ENCODE measurements at regions not wholly inside any gene's neighbourhood (a gene's known extent, or its start where the extent isn't known, plus 50 kb on each side); places are given as distances from the start of the nearest gene placed in this dataset.
A peak's percentile ranks its signal among the peaks of the same experiment; 100 is the strongest.

- no peaks in the 10 kb centered on the region for H3K27me3 ChIP-seq (ENCODE audit: insufficient read depth, low read length)
Observed at GRCh38 chr4:125744891-125745364, 430.2 kb downstream of the FAT4 start.

GRCh38 chr4:125749354-125749753, 434.6 kb downstream of the FAT4 start:
- Histone ChIP-seq H3K9ac (ENCODE audit: low read length) (no peak overlapping the region), H3K36me3 (ENCODE audit: insufficient read depth, low read length) (no peaks in the 10 kb centered on the region), H3K4me2 (ENCODE audit: low read length) (no peak overlapping the region), H3K27me3 (ENCODE audit: insufficient read depth, low read length) (no peaks in the 10 kb centered on the region), H4K20me1 (ENCODE audit: insufficient read depth, low read length) (no peaks in the 10 kb centered on the region), H3K9me3 (ENCODE audit: insufficient read depth, low read depth, low read length) (no peaks in the 10 kb centered on the region), H3K27ac (ENCODE audit: low read depth, low read length) (no peak overlapping the region), H2AFZ (ENCODE audit: low read depth, low read length) (no peak overlapping the region), H3K4me1 (ENCODE audit: insufficient read depth, low read length) (no peaks in the 10 kb centered on the region), H3K4me3 (ENCODE audit: insufficient read depth, low read depth, low read length) (no peak overlapping the region), H3K79me2 (ENCODE audit: insufficient read depth, low read length) (no peaks in the 10 kb centered on the region)
- no peak overlapping the region for H3K4me3 Mint-ChIP-seq (ENCODE audit: unreplicated experiment)
- no peak for TF ChIP-seq EZH2 (IDR thresholded peaks at IDR 0.05; ENCODE audit: insufficient read depth, low read length)
- no peak for TF ChIP-seq CTCF (IDR thresholded peaks at IDR 0.05; ENCODE audit: insufficient read depth, low read depth, low read length)
- H3K36me3 Mint-ChIP-seq (ENCODE audit: low read depth, unreplicated experiment): no peaks in the 10 kb centered on the region
- H3K9me3 Mint-ChIP-seq (ENCODE audit: unreplicated experiment): peaks cover 2% of the 10 kb centered on the region
- no peaks in the 10 kb centered on the region for H3K4me1 Mint-ChIP-seq (ENCODE audit: low read depth, unreplicated experiment)
- no peak for DNase-seq (ENCODE audit: low read depth)
- H3K27me3 Mint-ChIP-seq (ENCODE audit: low read depth, unreplicated experiment): no peaks in the 10 kb centered on the region
- FAIRE-seq: no peak
- H3K27ac Mint-ChIP-seq (ENCODE audit: unreplicated experiment): no peak overlapping the region

More at GRCh38 chr4:125744891-125745364, 430.2 kb downstream of the FAT4 start:
- Histone ChIP-seq H4K20me1 (ENCODE audit: insufficient read depth, low read length) (no peaks in the 10 kb centered on the region), H3K27ac (ENCODE audit: low read depth, low read length) (no peak overlapping the region), H3K9ac (ENCODE audit: low read length) (no peak overlapping the region), H3K79me2 (ENCODE audit: insufficient read depth, low read length) (no peaks in the 10 kb centered on the region), H3K4me2 (ENCODE audit: low read length) (no peak overlapping the region), H3K9me3 (ENCODE audit: insufficient read depth, low read depth, low read length) (no peaks in the 10 kb centered on the region), H2AFZ (ENCODE audit: low read depth, low read length) (no peak overlapping the region), H3K4me1 (ENCODE audit: insufficient read depth, low read length) (no peaks in the 10 kb centered on the region), H3K4me3 (ENCODE audit: insufficient read depth, low read depth, low read length) (no peak overlapping the region), H3K36me3 (ENCODE audit: insufficient read depth, low read length) (no peaks in the 10 kb centered on the region)
- Mint-ChIP-seq H3K9me3 (ENCODE audit: unreplicated experiment) (peaks cover 2% of the 10 kb centered on the region), H3K36me3 (ENCODE audit: low read depth, unreplicated experiment) (no peaks in the 10 kb centered on the region), H3K27ac (ENCODE audit: unreplicated experiment) (no peak overlapping the region), H3K4me1 (ENCODE audit: low read depth, unreplicated experiment) (peaks cover 4% of the 10 kb centered on the region), H3K4me3 (ENCODE audit: unreplicated experiment) (no peak overlapping the region), H3K27me3 (ENCODE audit: low read depth, unreplicated experiment) (no peaks in the 10 kb centered on the region)
- FAIRE-seq (no peak), DNase-seq (ENCODE audit: low read depth) (no peak)
- no peak for TF ChIP-seq CTCF (IDR thresholded peaks at IDR 0.05; ENCODE audit: insufficient read depth, low read depth, low read length)
- TF ChIP-seq EZH2 (IDR thresholded peaks at IDR 0.05; ENCODE audit: insufficient read depth, low read length): no peak

- DNase-seq (ENCODE audit: low read depth): no peak
- no peak overlapping the region for H3K27ac Mint-ChIP-seq (ENCODE audit: unreplicated experiment)
Observed at GRCh38 chr4:125750399-125750798, 435.6 kb downstream of the FAT4 start.

More at GRCh38 chr4:125750399-125750798, 435.6 kb downstream of the FAT4 start:
- H4K20me1 ChIP-seq (ENCODE audit: insufficient read depth, low read length): no peaks in the 10 kb centered on the region
- H3K9me3 Mint-ChIP-seq (ENCODE audit: unreplicated experiment): peaks cover 2% of the 10 kb centered on the region
- no peak overlapping the region for H3K4me3 ChIP-seq (ENCODE audit: insufficient read depth, low read depth, low read length)
- no peaks in the 10 kb centered on the region for H3K27me3 Mint-ChIP-seq (ENCODE audit: low read depth, unreplicated experiment)
- no peak overlapping the region for H3K9ac ChIP-seq (ENCODE audit: low read length)
- H3K27me3 ChIP-seq (ENCODE audit: insufficient read depth, low read length): no peaks in the 10 kb centered on the region
- no peaks in the 10 kb centered on the region for H3K4me1 Mint-ChIP-seq (ENCODE audit: low read depth, unreplicated experiment)
- H3K4me1 ChIP-seq (ENCODE audit: insufficient read depth, low read length): no peaks in the 10 kb centered on the region
- TF ChIP-seq CTCF (IDR thresholded peaks at IDR 0.05; ENCODE audit: insufficient read depth, low read depth, low read length) (no peak), EZH2 (IDR thresholded peaks at IDR 0.05; ENCODE audit: insufficient read depth, low read length) (no peak)
- H3K79me2 ChIP-seq (ENCODE audit: insufficient read depth, low read length): no peaks in the 10 kb centered on the region
- H3K36me3 ChIP-seq (ENCODE audit: insufficient read depth, low read length): no peaks in the 10 kb centered on the region
- FAIRE-seq: peak; percentile 5
- no peak overlapping the region for H3K27ac ChIP-seq (ENCODE audit: low read depth, low read length)
- H3K9me3 ChIP-seq (ENCODE audit: insufficient read depth, low read depth, low read length): no peaks in the 10 kb centered on the region
- H3K4me3 Mint-ChIP-seq (ENCODE audit: unreplicated experiment): no peak overlapping the region
- no peaks in the 10 kb centered on the region for H3K36me3 Mint-ChIP-seq (ENCODE audit: low read depth, unreplicated experiment)
- no peak overlapping the region for H2AFZ ChIP-seq (ENCODE audit: low read depth, low read length)
- H3K4me2 ChIP-seq (ENCODE audit: low read length): no peak overlapping the region
